Endothelial cell of umbilical vein (primary cell): ENCODE measurements at regions not wholly inside any gene's neighbourhood (a gene's known extent, or its start where the extent isn't known, plus 50 kb on each side); places are given as distances from the start of the nearest gene placed in this dataset.

ENCODE experiments used
- CTCF ChIP-seq, 2 donors: IDR thresholded peaks; 1 replicate in 1 of 2; 2 replicates in 1 of 2; pipeline ENCODE4 v1.5.1; 2011; ENCODE audit warnings: low read length in 2 of 2, mild to moderate bottlenecking in 2 of 2, moderate library complexity in 2 of 2, control low read depth in 1 of 2, inconsistent platforms in 1 of 2, low read depth in 1 of 2; ENCODE audit not compliant: insufficient read depth in 1 of 2; ENCODE audit errors: extremely low read depth in 1 of 2
- MYC ChIP-seq: IDR thresholded peaks from one replicate; pipeline ENCODE4 v1.6.1; 2011; ENCODE audit warnings: mild to moderate bottlenecking, low read depth, low read length
- POLR2A ChIP-seq: IDR thresholded peaks from 2 replicates; pipeline ENCODE4 v1.6.1; 2012; ENCODE audit warnings: low read depth, mild to moderate bottlenecking, control low read depth, low read length
- TF ChIP-seq, protein P1 (sequence below): IDR thresholded peaks from 2 replicates; pipeline ENCODE4 v1.6.1; 2011; ENCODE audit not compliant: insufficient read depth, insufficient read length

DNA sequence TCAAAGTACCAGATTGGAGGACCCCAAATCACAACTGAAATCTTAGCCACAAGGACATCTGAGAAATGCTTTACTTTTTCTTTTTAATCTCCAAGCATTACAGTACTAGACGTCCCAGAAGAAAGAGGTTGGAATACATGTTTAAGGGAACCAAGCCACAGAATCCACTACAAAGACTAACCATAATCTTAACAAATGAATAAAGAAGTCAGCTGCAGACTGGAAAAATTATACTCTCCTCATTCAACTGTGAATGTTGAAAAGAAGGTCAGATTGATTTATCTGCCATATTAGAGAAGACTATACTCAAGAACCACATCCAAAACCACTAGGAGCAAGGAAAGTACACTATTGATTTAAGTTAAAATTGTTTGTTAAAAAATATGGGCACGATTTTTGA is 102.1 kb upstream of the ABCB5 start:
- TF ChIP-seq CTCF (IDR thresholded peaks at IDR 0.05; ENCODE audit: extremely low read depth in 1 of 2, insufficient read depth in 1 of 2, low read depth in 1 of 2, low read length in 2 of 2) = no peak
- TF ChIP-seq POLR2A = no peak
- no peak for TF ChIP-seq MYC
- TF ChIP-seq, protein P1, sequence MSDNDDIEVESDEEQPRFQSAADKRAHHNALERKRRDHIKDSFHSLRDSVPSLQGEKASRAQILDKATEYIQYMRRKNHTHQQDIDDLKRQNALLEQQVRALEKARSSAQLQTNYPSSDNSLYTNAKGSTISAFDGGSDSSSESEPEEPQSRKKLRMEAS = no peak
